ENCODE measurements at regions not wholly inside any gene's neighbourhood (a gene's known extent, or its start where the extent isn't known, plus 50 kb on each side); places are given as distances from the start of the nearest gene placed in this dataset.

DNA sequence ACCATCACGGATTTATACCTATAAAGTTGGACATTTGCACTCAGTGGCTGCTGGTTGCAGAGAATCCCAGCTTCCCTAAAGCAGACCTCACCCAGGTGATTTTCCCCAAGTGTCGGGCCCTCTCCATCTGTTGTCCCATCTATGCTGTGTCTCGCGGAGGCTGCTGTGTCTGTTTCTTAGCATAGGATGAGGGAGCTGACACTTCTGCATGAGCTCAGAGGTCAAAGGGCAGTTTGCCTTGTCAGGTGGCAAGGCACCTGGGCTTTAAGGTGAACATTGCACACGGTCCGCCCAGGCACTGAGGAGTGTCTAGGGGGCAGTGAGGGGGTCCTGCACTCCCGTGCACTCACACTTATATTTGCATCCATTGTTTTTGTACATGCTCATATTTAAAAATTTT lies 151.6 kb downstream of the ZIC5 start:
- no peak for TF ChIP-seq GABPB1 (CRISPR knock-in tag; IDR thresholded peaks at IDR 0.05)
- TF ChIP-seq, protein P1, sequence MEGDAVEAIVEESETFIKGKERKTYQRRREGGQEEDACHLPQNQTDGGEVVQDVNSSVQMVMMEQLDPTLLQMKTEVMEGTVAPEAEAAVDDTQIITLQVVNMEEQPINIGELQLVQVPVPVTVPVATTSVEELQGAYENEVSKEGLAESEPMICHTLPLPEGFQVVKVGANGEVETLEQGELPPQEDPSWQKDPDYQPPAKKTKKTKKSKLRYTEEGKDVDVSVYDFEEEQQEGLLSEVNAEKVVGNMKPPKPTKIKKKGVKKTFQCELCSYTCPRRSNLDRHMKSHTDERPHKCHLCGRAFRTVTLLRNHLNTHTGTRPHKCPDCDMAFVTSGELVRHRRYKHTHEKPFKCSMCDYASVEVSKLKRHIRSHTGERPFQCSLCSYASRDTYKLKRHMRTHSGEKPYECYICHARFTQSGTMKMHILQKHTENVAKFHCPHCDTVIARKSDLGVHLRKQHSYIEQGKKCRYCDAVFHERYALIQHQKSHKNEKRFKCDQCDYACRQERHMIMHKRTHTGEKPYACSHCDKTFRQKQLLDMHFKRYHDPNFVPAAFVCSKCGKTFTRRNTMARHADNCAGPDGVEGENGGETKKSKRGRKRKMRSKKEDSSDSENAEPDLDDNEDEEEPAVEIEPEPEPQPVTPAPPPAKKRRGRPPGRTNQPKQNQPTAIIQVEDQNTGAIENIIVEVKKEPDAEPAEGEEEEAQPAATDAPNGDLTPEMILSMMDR (IDR thresholded peaks at IDR 0.05), result no peak
- TF ChIP-seq, protein P2, sequence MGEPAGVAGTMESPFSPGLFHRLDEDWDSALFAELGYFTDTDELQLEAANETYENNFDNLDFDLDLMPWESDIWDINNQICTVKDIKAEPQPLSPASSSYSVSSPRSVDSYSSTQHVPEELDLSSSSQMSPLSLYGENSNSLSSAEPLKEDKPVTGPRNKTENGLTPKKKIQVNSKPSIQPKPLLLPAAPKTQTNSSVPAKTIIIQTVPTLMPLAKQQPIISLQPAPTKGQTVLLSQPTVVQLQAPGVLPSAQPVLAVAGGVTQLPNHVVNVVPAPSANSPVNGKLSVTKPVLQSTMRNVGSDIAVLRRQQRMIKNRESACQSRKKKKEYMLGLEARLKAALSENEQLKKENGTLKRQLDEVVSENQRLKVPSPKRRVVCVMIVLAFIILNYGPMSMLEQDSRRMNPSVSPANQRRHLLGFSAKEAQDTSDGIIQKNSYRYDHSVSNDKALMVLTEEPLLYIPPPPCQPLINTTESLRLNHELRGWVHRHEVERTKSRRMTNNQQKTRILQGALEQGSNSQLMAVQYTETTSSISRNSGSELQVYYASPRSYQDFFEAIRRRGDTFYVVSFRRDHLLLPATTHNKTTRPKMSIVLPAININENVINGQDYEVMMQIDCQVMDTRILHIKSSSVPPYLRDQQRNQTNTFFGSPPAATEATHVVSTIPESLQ (CRISPR knock-in tag; IDR thresholded peaks at IDR 0.05), result no peak
- no peak for TF ChIP-seq STAT6 (CRISPR knock-in tag; conservative IDR thresholded peaks at IDR 0.05; ENCODE audit: low read depth)
- TF ChIP-seq TP53 (CRISPR knock-in tag; IDR thresholded peaks at IDR 0.05), result no peak
- TF ChIP-seq, protein P3, sequence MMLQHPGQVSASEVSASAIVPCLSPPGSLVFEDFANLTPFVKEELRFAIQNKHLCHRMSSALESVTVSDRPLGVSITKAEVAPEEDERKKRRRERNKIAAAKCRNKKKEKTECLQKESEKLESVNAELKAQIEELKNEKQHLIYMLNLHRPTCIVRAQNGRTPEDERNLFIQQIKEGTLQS (CRISPR knock-in tag; conservative IDR thresholded peaks at IDR 0.05), result no peak
- no peak for TF ChIP-seq ELF4 (CRISPR knock-in tag; IDR thresholded peaks at IDR 0.05; ENCODE audit: low read depth)
- no peak for TF ChIP-seq TEAD1 (CRISPR knock-in tag; IDR thresholded peaks at IDR 0.05)
- TF ChIP-seq, protein P4, sequence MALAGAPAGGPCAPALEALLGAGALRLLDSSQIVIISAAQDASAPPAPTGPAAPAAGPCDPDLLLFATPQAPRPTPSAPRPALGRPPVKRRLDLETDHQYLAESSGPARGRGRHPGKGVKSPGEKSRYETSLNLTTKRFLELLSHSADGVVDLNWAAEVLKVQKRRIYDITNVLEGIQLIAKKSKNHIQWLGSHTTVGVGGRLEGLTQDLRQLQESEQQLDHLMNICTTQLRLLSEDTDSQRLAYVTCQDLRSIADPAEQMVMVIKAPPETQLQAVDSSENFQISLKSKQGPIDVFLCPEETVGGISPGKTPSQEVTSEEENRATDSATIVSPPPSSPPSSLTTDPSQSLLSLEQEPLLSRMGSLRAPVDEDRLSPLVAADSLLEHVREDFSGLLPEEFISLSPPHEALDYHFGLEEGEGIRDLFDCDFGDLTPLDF (CRISPR knock-in tag; IDR thresholded peaks at IDR 0.05), result no peak
- no peak for TF ChIP-seq FOXP1 (CRISPR knock-in tag; IDR thresholded peaks at IDR 0.05; ENCODE audit: borderline replicate concordance)
- no peak for TF ChIP-seq JUN (CRISPR knock-in tag; IDR thresholded peaks at IDR 0.05)
- TF ChIP-seq ZSCAN18 (CRISPR knock-in tag; IDR thresholded peaks at IDR 0.05), result no peak
